IMR-90 (cell line): ENCODE measurements at regions not wholly inside any gene's neighbourhood (a gene's known extent, or its start where the extent isn't known, plus 50 kb on each side); places are given as distances from the start of the nearest gene placed in this dataset.
A peak's percentile ranks its signal among the peaks of the same experiment; 100 is the strongest.

Experiments used
- ATAC-seq: fragments of 200-7000 bp; cut with Tn5 transposase; 2 replicates; pipeline ENCODE4 v1.9.1; 2020; ENCODE audit warnings: low read depth, mild to moderate bottlenecking, moderate library complexity
- BruUV-seq: library from RNA; stranded (reverse); fragments of 400-500 nt; replicated peaks from 2 replicates; lab custom pipeline; 2021; lab: Mats Ljungman, UMichigan
- CTCF ChIA-PET: fragments of 300-600 bp; formaldehyde crosslinking; extraction: SDS; loops from one replicate; lab custom pipeline; 2021; ENCODE audit warnings: antibody characterized with exemption; lab: Yijun Ruan, JAX
- POLR2A ChIA-PET: fragments of 300-600 bp; sonication (Branson Sonifier 250); formaldehyde crosslinking; loops from one replicate; lab custom pipeline; 2022; ENCODE audit warnings: antibody characterized with exemption; ENCODE audit not compliant: unreplicated experiment; lab: Charles Lee
- DNase-seq: peaks from one replicate; pipeline ENCODE4 v3.0.0; 2013
- H2AFZ ChIP-seq: replicated peaks from 2 replicates; pipeline ENCODE3; 2013; ENCODE audit warnings: low read length, mild to moderate bottlenecking; ENCODE audit not compliant: poor library complexity
- H2AK5ac ChIP-seq: 2 replicates; pipeline ENCODE4 v1.6.1; 2013; ENCODE audit warnings: low read depth, low read length, inconsistent platforms
- H2AK9ac ChIP-seq: replicated peaks from 2 replicates; pipeline ENCODE3; 2013; ENCODE audit warnings: mild to moderate bottlenecking, low read depth, low read length, moderate library complexity; ENCODE audit not compliant: poor library complexity
- H2BK120ac ChIP-seq: 2 replicates; pipeline ENCODE4 v1.6.1; 2013; ENCODE audit warnings: low read depth, low read length, inconsistent platforms
- H2BK15ac ChIP-seq: 3 replicates; pipeline ENCODE4 v1.6.1; 2013; ENCODE audit warnings: low read depth, low read length, inconsistent platforms
- H2BK20ac ChIP-seq: 2 replicates; pipeline ENCODE4 v1.6.1; 2013; ENCODE audit warnings: low read depth, mild to moderate bottlenecking, inconsistent platforms, low read length, moderate library complexity
- H2BK5ac ChIP-seq: 2 replicates; pipeline ENCODE4 v1.6.1; 2013; ENCODE audit warnings: mild to moderate bottlenecking, low read depth, low read length, inconsistent platforms; ENCODE audit not compliant: poor library complexity, severe bottlenecking
- H3K14ac ChIP-seq: replicated peaks from 2 replicates; pipeline ENCODE4 v1.6.1; 2013; ENCODE audit warnings: low read depth, low read length, inconsistent platforms
- H3K18ac ChIP-seq: 2 replicates; pipeline ENCODE4 v1.6.1; 2013; ENCODE audit warnings: low read depth, low read length, control low read depth
- H3K23ac ChIP-seq: 2 replicates; pipeline ENCODE4 v1.6.1; 2013; ENCODE audit warnings: low read depth, low read length, inconsistent platforms
- H3K27ac ChIP-seq: 2 replicates; pipeline ENCODE4 v1.5.1; 2013; ENCODE audit warnings: mild to moderate bottlenecking, control low read depth, low read length; ENCODE audit not compliant: insufficient read depth
- H3K27me3 ChIP-seq: 2 replicates; pipeline ENCODE4 v1.6.1; 2013; ENCODE audit warnings: low read length; ENCODE audit not compliant: control insufficient read depth, insufficient read depth
- H3K36me3 ChIP-seq: 2 replicates; pipeline ENCODE4 v1.6.1; 2013; ENCODE audit warnings: low read length, mixed read lengths; ENCODE audit not compliant: control insufficient read depth, insufficient read depth
- H3K4ac ChIP-seq: 2 replicates; pipeline ENCODE4 v1.6.1; 2013; ENCODE audit warnings: low read depth, low read length, inconsistent platforms
- H3K4me1 ChIP-seq: 2 replicates; pipeline ENCODE4 v1.6.1; 2013; ENCODE audit warnings: low read length, mixed read lengths; ENCODE audit not compliant: control insufficient read depth, insufficient read depth
- H3K4me2 ChIP-seq: 2 replicates; pipeline ENCODE4 v1.6.1; 2013; ENCODE audit warnings: low read depth, mild to moderate bottlenecking, control low read depth, low read length, moderate library complexity
- H3K4me3 ChIP-seq: 2 replicates; pipeline ENCODE4 v1.5.1; 2013; ENCODE audit warnings: low read depth, mild to moderate bottlenecking, control low read depth, low read length, moderate library complexity; ENCODE audit not compliant: insufficient read depth
- H3K56ac ChIP-seq: 2 replicates; pipeline ENCODE4 v1.6.1; 2013; ENCODE audit warnings: low read length, inconsistent platforms; ENCODE audit not compliant: insufficient read depth; ENCODE audit errors: extremely low read depth
- H3K79me1 ChIP-seq, 2 experiments: 2 replicates each; pipeline ENCODE4 v1.6.1; 2013; ENCODE audit warnings: low read length in 2 of 2, inconsistent platforms in 1 of 2, low read depth in 1 of 2
- H3K9ac ChIP-seq: 2 replicates; pipeline ENCODE4 v1.6.1; 2013; ENCODE audit warnings: low read depth, low read length, control low read depth
- H3K9me1 ChIP-seq: 2 replicates; pipeline ENCODE4 v1.6.1; 2013; ENCODE audit warnings: low read length, inconsistent platforms; ENCODE audit not compliant: insufficient read depth
- H3K9me3 ChIP-seq: 2 replicates; pipeline ENCODE4 v1.6.1; 2013; ENCODE audit warnings: low read length; ENCODE audit not compliant: control insufficient read depth, insufficient read depth
- H4K20me1 ChIP-seq: 2 replicates; pipeline ENCODE4 v1.6.1; 2013; ENCODE audit warnings: low read length, inconsistent platforms; ENCODE audit not compliant: insufficient read depth
- H4K5ac ChIP-seq: 2 replicates; pipeline ENCODE4 v1.6.1; 2013; ENCODE audit warnings: mild to moderate bottlenecking, low read depth, low read length, control low read depth
- H4K8ac ChIP-seq, 2 experiments: 2 replicates each; pipeline ENCODE4 v1.6.1; 2013; ENCODE audit warnings: low read depth in 2 of 2, low read length in 2 of 2, control low read depth in 1 of 2, inconsistent platforms in 1 of 2
- H4K91ac ChIP-seq: 2 replicates; pipeline ENCODE4 v1.6.1; 2013; ENCODE audit warnings: low read depth, low read length, inconsistent platforms; ENCODE audit not compliant: insufficient read depth
- NFE2L2 ChIP-seq: fragments of 150-350 bp; IDR thresholded peaks from 2 replicates; pipeline ENCODE4 v1.6.1; 2016; ENCODE audit warnings: low read depth, mild to moderate bottlenecking, low read length
- RAD21 ChIP-seq: IDR thresholded peaks from 2 replicates; pipeline ENCODE4 v1.6.1; 2012; ENCODE audit warnings: low read length, improper control_type of control experiment
- SMC3 ChIP-seq: fragments of 150-350 bp; IDR thresholded peaks from 2 replicates; pipeline ENCODE4 v1.6.1; 2016; ENCODE audit warnings: low read depth, mild to moderate bottlenecking, antibody characterized with exemption, low read length, moderate library complexity
- WGBS, 2 experiments: methylation state at CpG; one replicate each; pipeline versions ENCODE4 v1.1.5 to v1.1.7; 2013; ENCODE audit warnings: missing lambda C conversion rate in 2 of 2; ENCODE audit not compliant: insufficient read length in 1 of 2; ENCODE audit errors: extremely low coverage in 2 of 2; 5-methylcytosine and 5-hydroxymethylcytosine counted together
- dilution Hi-C: fragments of 300-500 bp; cut with HindIII; formaldehyde crosslinking; loops from one replicate; pipeline ENCODE4 v1.14.3; 2018; ENCODE audit warnings: low sequenced_read_pairs; ENCODE audit not compliant: unreplicated experiment
- in situ Hi-C: fragments of 300-500 bp; cut with MboI; formaldehyde crosslinking; loops from 3 replicates; pipeline ENCODE4 v1.14.3; 2019; ENCODE audit warnings: low sequenced_read_pairs, inconsistent platforms, mixed read lengths
- intact Hi-C: fragments of 100-400 bp; cut with micrococcal nuclease; formaldehyde crosslinking; loops from 2 replicates; pipeline ENCODE4 v1.10.0; 2022

DNA sequence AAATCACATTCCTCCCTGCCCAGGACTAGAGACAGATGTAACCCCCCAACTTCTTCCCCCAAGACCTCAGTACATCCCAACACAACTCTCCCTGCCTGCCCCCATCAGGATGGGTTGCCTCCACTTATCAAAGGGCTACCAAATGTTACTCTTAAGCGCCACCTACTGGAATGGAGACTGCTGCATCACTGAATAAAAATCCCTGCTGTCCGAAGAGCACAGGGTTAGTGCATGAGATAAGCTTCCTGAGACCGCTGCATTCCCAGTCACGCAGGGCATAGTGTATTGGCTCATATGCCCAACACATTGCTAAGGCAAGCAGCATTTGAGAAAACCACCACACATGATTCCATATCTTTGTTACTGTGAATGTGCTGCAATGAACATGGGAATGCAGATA lies 544.5 kb downstream of the PPP4R3C start:
- Histone ChIP-seq H2BK120ac (no peak overlapping the region), H2BK20ac (no peak overlapping the region), H2AK9ac (no peak overlapping the region), H3K4me3 (no peak overlapping the region), H2AK5ac (no peak overlapping the region), H4K20me1 (no peaks in the 10 kb centered on the region), H3K18ac (no peak overlapping the region), H3K9ac (no peak overlapping the region), H3K27me3 (no peaks in the 10 kb centered on the region), H4K5ac (no peak overlapping the region), H3K9me1 (no peaks in the 10 kb centered on the region), H4K91ac (no peak overlapping the region), H3K4ac (no peak overlapping the region), H2AFZ (no peak overlapping the region), H3K14ac (no peak overlapping the region), H3K9me3 (peaks cover 4% of the 10 kb centered on the region; the same call in 1 of the 2 replicates), H3K79me1 (no peaks in the 10 kb centered on the region), H3K23ac (no peak overlapping the region), H3K27ac (no peak overlapping the region), H3K4me1 (no peaks in the 10 kb centered on the region), H2BK15ac (no peak overlapping the region), H3K36me3 (no peaks in the 10 kb centered on the region), H3K56ac (no peak overlapping the region), H3K4me2 (no peak overlapping the region), H4K8ac (no peak overlapping the region), H2BK5ac (no peak overlapping the region)
- no TSS peak for BruUV-seq
- CTCF ChIA-PET, result interaction anchor here (0.6 kb wide), 1 partner anchor 10 kb away, joined by 3 read pairs; no protein-coding TSS in a partner anchor
- WGBS, 2 experiments, result 60% methylated on average over 1 of the region's 4 CpGs; no CpG with 5 or more reads in 1 of the 2 experiments
- intact Hi-C loops (no loop called here), in situ Hi-C loops (no loop called here), dilution Hi-C loops (no loop called here)
- DNase-seq, result no peak
- peak; percentile 9; the same call in 1 of the 2 replicates for TF ChIP-seq RAD21
- TF ChIP-seq SMC3, result no peak
- no peak for TF ChIP-seq NFE2L2
- ATAC-seq, result no peak
- POLR2A ChIA-PET, result no interaction called here
